ENCODE measurements at regions not wholly inside any gene's neighbourhood (a gene's known extent, or its start where the extent isn't known, plus 50 kb on each side); places are given as distances from the start of the nearest gene placed in this dataset.

DNA sequence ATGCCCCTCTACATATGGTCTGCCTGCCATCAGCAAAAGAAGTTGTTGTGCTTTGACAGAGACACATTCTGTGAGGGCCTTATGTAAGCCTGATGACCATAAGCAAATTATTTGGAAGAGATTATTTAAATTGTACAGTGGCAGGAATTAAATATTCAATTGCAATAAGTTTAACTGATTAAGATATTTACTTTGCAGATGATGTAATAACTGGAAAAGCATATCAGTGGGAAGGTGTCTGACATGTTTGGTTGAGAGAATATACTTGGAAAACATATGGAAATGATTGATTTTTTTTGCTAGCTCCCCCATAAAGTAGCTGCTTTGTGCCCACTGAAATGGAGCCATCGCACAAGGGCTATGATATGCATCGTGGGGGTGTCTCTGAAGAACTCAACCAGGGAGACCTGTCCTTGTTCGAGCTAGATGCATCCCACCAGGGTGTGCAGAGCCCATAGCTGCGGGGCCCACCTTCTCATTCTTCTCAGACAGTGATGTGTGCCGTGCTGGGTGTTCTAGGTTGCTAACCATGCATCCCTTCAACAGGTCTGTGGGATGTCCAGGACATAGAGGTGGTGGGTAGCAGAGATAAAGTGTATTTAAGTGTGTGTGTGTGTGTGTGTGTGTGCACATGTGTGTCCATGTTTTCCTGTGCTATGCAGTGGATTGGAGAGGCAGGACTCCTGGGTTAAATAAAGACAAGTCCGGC, 90.4 kb upstream of the PARD3B start:
- H3K27me3 ChIP-seq (ENCODE audit: control insufficient read depth, insufficient read depth, low read length) = no peaks in the 10 kb centered on the region
- Mint-ChIP-seq H3K4me3 (no peak overlapping the region), H3K4me1 (no peaks in the 10 kb centered on the region), H3K36me3 (no peaks in the 10 kb centered on the region), H3K27me3 (ENCODE audit: low read depth in 2 of 2) (no peaks in the 10 kb centered on the region), H3K9me3 (peaks cover 3% of the 10 kb centered on the region in 2 donors), H3K27ac (no peak overlapping the region)
- no peak for ATAC-seq
- no peak for DNase-seq
- no peaks in the 10 kb centered on the region for H3K9me3 ChIP-seq (ENCODE audit: control insufficient read depth, insufficient read depth, low read length)
- intact Hi-C loops (cut with micrococcal nuclease) = no loop called here
- TF ChIP-seq, protein P1, sequence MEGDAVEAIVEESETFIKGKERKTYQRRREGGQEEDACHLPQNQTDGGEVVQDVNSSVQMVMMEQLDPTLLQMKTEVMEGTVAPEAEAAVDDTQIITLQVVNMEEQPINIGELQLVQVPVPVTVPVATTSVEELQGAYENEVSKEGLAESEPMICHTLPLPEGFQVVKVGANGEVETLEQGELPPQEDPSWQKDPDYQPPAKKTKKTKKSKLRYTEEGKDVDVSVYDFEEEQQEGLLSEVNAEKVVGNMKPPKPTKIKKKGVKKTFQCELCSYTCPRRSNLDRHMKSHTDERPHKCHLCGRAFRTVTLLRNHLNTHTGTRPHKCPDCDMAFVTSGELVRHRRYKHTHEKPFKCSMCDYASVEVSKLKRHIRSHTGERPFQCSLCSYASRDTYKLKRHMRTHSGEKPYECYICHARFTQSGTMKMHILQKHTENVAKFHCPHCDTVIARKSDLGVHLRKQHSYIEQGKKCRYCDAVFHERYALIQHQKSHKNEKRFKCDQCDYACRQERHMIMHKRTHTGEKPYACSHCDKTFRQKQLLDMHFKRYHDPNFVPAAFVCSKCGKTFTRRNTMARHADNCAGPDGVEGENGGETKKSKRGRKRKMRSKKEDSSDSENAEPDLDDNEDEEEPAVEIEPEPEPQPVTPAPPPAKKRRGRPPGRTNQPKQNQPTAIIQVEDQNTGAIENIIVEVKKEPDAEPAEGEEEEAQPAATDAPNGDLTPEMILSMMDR (IDR thresholded peaks at IDR 0.05) = no peak
- no peaks in the 10 kb centered on the region for H3K4me1 ChIP-seq (ENCODE audit: control insufficient read depth, insufficient read depth, low read length)
- H3K4me3 ChIP-seq (ENCODE audit: low read length) = no peak overlapping the region
- H3K36me3 ChIP-seq (ENCODE audit: control insufficient read depth, insufficient read depth, low read length) = no peaks in the 10 kb centered on the region
- H3K27ac ChIP-seq (ENCODE audit: low read length) = no peak overlapping the region
- WGBS (ENCODE audit: insufficient coverage) = 87% methylated on average over 6 of the region's 6 CpGs

DNA sequence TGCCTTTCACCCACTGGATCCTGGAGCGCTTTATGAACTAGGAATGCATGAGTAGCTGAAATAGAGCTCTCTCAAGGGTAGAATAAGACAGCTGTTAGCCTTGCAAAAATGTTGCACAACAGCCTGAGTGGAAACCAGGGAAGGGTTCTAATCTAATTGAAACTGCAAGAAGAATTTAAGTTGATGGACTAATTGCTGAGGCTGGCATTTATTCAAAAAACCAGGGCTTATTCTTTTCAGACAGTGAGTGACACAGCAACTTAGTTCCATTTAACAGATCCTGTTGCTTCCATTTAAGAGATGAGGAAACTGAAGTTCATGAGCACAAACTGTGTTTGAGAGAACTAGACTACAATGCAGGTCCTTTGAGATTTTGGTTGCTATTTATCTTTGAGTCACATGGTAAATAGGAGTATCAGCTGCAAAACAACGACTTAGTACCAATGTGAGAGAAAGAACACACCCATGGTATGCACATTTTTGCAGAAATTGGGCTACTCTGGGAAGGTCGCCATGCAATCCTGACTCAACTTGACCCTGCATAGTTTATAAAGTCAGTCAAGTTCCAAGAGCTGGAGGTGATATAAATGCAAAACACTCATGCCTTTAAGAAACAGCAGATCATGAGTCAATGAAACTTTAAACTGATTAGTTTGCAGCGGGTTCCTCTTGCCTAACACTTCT, 76.4 kb upstream of the PARD3B start:
- WGBS (ENCODE audit: insufficient coverage) = 75% methylated on average over 4 of the region's 4 CpGs
- no peak overlapping the region for H3K4me3 ChIP-seq (ENCODE audit: low read length)

DNA sequence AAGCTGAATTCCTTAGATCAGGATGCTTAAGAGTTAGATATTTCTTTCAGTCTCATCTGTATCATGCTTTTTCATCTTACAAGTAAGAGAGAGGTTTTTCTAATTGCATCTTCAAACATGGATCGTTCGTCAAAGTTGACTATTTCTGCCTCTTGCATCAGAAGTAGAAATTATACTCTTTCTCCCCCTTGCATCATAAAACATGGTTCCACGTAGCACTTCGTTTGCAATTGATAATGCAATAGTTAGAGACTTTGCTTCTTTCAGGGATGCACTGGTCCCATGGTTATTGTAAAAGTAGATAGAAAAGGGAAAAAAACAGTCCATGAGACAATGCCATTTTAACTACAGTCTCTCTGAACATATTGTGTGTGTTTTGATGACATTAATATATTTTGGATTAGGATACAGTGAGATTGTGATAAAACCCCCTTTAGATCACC, 75.1 kb upstream of the PARD3B start:
- intact Hi-C loops (cut with micrococcal nuclease) = no loop called here
- no peaks in the 10 kb centered on the region for H3K36me3 Mint-ChIP-seq
- no peaks in the 10 kb centered on the region for H3K36me3 ChIP-seq (ENCODE audit: control insufficient read depth, insufficient read depth, low read length)

More for the DNA sequence above, 76.4 kb upstream of the PARD3B start:
- Mint-ChIP-seq H3K27me3 (ENCODE audit: low read depth in 2 of 2) (no peaks in the 10 kb centered on the region), H3K4me1 (no peaks in the 10 kb centered on the region), H3K27ac (no peak overlapping the region), H3K4me3 (no peak overlapping the region), H3K36me3 (no peaks in the 10 kb centered on the region), H3K9me3 (no peaks in the 10 kb centered on the region)
- intact Hi-C loops (cut with micrococcal nuclease) = no loop called here
- H3K36me3 ChIP-seq (ENCODE audit: control insufficient read depth, insufficient read depth, low read length) = no peaks in the 10 kb centered on the region
- no peaks in the 10 kb centered on the region for H3K4me1 ChIP-seq (ENCODE audit: control insufficient read depth, insufficient read depth, low read length)
- no peaks in the 10 kb centered on the region for H3K27me3 ChIP-seq (ENCODE audit: control insufficient read depth, insufficient read depth, low read length)
- no peak overlapping the region for H3K27ac ChIP-seq (ENCODE audit: low read length)
- no peaks in the 10 kb centered on the region for H3K9me3 ChIP-seq (ENCODE audit: control insufficient read depth, insufficient read depth, low read length)
- DNase-seq (no peak), ATAC-seq (no peak)
- TF ChIP-seq, protein P1 (IDR thresholded peaks at IDR 0.05) = no peak

More for the DNA sequence above, 75.1 kb upstream of the PARD3B start:
- ATAC-seq (no peak), DNase-seq (no peak)
- no peak overlapping the region for H3K27ac Mint-ChIP-seq
- H3K4me3 Mint-ChIP-seq = no peak overlapping the region
- TF ChIP-seq, protein P1 (IDR thresholded peaks at IDR 0.05) = no peak
- H3K27ac ChIP-seq (ENCODE audit: low read length) = no peak overlapping the region
- H3K27me3 Mint-ChIP-seq (ENCODE audit: low read depth in 2 of 2) = no peaks in the 10 kb centered on the region
- 100% methylated on average over 4 of the region's 4 CpGs for WGBS (ENCODE audit: insufficient coverage)
- H3K4me1 ChIP-seq (ENCODE audit: control insufficient read depth, insufficient read depth, low read length) = no peaks in the 10 kb centered on the region
- no peaks in the 10 kb centered on the region for H3K9me3 ChIP-seq (ENCODE audit: control insufficient read depth, insufficient read depth, low read length)
- H3K4me3 ChIP-seq (ENCODE audit: low read length) = no peak overlapping the region
- H3K9me3 Mint-ChIP-seq = peaks cover 0 to 2% of the 10 kb centered on the region in 2 donors
- H3K4me1 Mint-ChIP-seq = no peaks in the 10 kb centered on the region
- no peaks in the 10 kb centered on the region for H3K27me3 ChIP-seq (ENCODE audit: control insufficient read depth, insufficient read depth, low read length)
